KMS-11 (cell line): ENCODE measurements at regions not wholly inside any gene's neighbourhood (a gene's known extent, or its start where the extent isn't known, plus 50 kb on each side); places are given as distances from the start of the nearest gene placed in this dataset.

ENCODE experiments used
- H2AFZ ChIP-seq: fragments of 200-600 bp; sonication (generic); 2 replicates; pipeline ENCODE4 v1.6.1; 2016; ENCODE audit warnings: antibody characterized with exemption, mixed run types, low read depth
- H3K27ac ChIP-seq: fragments of 200-600 bp; sonication (generic); 2 replicates; pipeline ENCODE4 v1.6.1; 2016; ENCODE audit warnings: mild to moderate bottlenecking, mixed run types
- H3K27me3 ChIP-seq: fragments of 200-600 bp; sonication (generic); 2 replicates; pipeline ENCODE4 v1.6.1; 2017; ENCODE audit warnings: mild to moderate bottlenecking, low read depth, mixed run types, moderate library complexity; ENCODE audit not compliant: insufficient read depth
- H3K36me3 ChIP-seq: fragments of 200-600 bp; sonication (generic); 2 replicates; pipeline ENCODE4 v1.6.1; 2017; ENCODE audit warnings: mild to moderate bottlenecking, mixed run types; ENCODE audit not compliant: insufficient read depth
- H3K4me1 ChIP-seq: fragments of 200-600 bp; sonication (generic); 2 replicates; pipeline ENCODE4 v1.6.1; 2016; ENCODE audit warnings: mild to moderate bottlenecking, low read depth, mixed run types; ENCODE audit not compliant: poor library complexity, severe bottlenecking
- H3K4me2 ChIP-seq: fragments of 200-600 bp; sonication (generic); 2 replicates; pipeline ENCODE4 v1.7.0; 2016; ENCODE audit warnings: mild to moderate bottlenecking, mixed run types
- H3K4me3 ChIP-seq: fragments of 200-600 bp; sonication (generic); IDR thresholded peaks from 2 replicates; pipeline ENCODE4 v1.6.1; 2017; ENCODE audit warnings: low read depth, low read length, mixed read lengths; ENCODE audit not compliant: insufficient read depth
- H3K79me2 ChIP-seq: fragments of 200-600 bp; sonication (generic); 2 replicates; pipeline ENCODE4 v1.6.1; 2016; ENCODE audit warnings: low read depth, mixed run types; ENCODE audit not compliant: insufficient read depth
- H3K9ac ChIP-seq: fragments of 200-600 bp; sonication (generic); 2 replicates; pipeline ENCODE4 v1.6.1; 2016; ENCODE audit warnings: mild to moderate bottlenecking, mixed run types
- H4K20me1 ChIP-seq: fragments of 200-600 bp; sonication (generic); 2 replicates; pipeline ENCODE4 v1.6.1; 2016; ENCODE audit warnings: mild to moderate bottlenecking, mixed run types; ENCODE audit not compliant: insufficient read depth
- TF ChIP-seq, protein P1 (sequence below): fragments of 200-600 bp; sonication (generic); conservative IDR thresholded peaks from 2 replicates; pipeline ENCODE4 v1.6.1; 2017; ENCODE audit warnings: low read depth, mild to moderate bottlenecking, antibody characterized with exemption, low read length, moderate library complexity, mixed read lengths

DNA sequence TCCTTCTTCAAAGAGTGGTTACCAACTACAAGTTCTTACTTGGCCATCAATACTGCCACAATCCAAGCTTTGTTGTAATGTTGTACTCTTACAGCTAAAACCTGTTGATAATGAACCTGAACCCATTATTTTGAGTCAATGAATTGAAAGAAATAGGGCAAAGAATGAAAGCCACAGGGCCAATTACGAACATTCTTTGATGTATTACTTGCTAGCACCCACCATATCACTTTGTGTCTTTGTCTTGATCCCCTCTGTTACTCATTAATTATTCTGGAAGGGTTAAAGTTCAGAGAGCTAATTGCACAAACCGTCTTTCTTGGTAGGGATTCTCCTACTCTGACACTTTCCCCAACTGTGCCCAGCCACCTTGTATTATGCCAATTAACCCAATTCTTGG is 53.2 kb upstream of the TFEC start:
- H3K4me1 ChIP-seq, result no peaks in the 10 kb centered on the region
- no peak overlapping the region for H3K4me2 ChIP-seq
- H3K9ac ChIP-seq, result no peak overlapping the region
- no peak overlapping the region for H3K27ac ChIP-seq
- H3K27me3 ChIP-seq, result no peaks in the 10 kb centered on the region
- no peak overlapping the region for H2AFZ ChIP-seq
- no peak overlapping the region for H3K4me3 ChIP-seq
- H3K79me2 ChIP-seq, result no peaks in the 10 kb centered on the region
- H3K36me3 ChIP-seq, result no peaks in the 10 kb centered on the region
- TF ChIP-seq, protein P1, sequence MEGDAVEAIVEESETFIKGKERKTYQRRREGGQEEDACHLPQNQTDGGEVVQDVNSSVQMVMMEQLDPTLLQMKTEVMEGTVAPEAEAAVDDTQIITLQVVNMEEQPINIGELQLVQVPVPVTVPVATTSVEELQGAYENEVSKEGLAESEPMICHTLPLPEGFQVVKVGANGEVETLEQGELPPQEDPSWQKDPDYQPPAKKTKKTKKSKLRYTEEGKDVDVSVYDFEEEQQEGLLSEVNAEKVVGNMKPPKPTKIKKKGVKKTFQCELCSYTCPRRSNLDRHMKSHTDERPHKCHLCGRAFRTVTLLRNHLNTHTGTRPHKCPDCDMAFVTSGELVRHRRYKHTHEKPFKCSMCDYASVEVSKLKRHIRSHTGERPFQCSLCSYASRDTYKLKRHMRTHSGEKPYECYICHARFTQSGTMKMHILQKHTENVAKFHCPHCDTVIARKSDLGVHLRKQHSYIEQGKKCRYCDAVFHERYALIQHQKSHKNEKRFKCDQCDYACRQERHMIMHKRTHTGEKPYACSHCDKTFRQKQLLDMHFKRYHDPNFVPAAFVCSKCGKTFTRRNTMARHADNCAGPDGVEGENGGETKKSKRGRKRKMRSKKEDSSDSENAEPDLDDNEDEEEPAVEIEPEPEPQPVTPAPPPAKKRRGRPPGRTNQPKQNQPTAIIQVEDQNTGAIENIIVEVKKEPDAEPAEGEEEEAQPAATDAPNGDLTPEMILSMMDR, result no peak
- no peaks in the 10 kb centered on the region for H4K20me1 ChIP-seq

DNA sequence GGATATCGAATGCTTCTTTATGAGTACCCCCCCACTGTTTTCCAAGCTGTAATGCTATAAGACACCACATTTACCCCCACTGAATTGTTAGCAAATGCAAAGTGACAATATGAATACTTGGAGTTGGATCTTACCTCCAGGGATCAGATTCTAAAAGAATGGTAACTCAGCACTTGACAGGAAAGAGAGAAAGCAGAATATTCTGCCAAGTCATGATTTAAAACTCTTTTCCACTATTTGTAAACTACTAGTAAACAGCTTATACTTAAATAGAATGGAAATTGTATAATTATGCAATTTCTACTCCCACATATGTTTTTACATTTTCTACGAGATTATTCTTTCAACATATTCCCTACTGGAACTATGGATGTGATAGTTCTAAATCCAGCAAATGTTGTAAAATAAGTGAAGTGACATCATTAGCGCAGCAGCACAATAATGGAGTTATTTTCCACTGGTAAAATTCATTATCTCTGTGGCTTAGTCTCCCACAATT is 56.0 kb upstream of the TFEC start:
- TF ChIP-seq, protein P1, result no peak
- Histone ChIP-seq H2AFZ (no peak overlapping the region), H3K79me2 (no peaks in the 10 kb centered on the region), H3K4me2 (no peak overlapping the region), H3K4me3 (no peak overlapping the region), H3K36me3 (no peaks in the 10 kb centered on the region), H3K27me3 (no peaks in the 10 kb centered on the region), H4K20me1 (no peaks in the 10 kb centered on the region), H3K27ac (no peak overlapping the region), H3K9ac (no peak overlapping the region), H3K4me1 (no peaks in the 10 kb centered on the region)

DNA sequence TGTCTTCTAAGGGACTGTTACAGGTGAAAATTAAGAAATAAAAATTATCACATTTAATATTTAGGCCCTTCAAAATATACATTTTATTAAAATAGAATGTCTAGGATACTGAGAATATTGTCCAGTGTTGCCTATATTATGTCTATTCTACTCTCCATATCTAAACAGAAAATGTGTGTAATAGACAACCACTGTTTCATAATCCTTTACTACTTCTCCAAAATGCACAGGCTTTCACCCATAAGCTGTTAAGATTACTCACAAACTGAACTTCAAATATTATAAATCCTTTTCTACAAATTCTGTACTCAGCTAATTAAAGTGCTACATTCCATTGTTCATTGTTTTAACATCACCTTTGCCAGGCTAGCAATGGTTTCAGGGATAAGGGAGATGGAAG is 56.7 kb upstream of the TFEC start:
- Histone ChIP-seq H3K9ac (no peak overlapping the region), H3K4me3 (no peak overlapping the region), H4K20me1 (no peaks in the 10 kb centered on the region), H3K27ac (no peak overlapping the region), H3K27me3 (no peaks in the 10 kb centered on the region), H3K4me2 (no peak overlapping the region), H3K36me3 (no peaks in the 10 kb centered on the region), H2AFZ (no peak overlapping the region), H3K79me2 (no peaks in the 10 kb centered on the region), H3K4me1 (no peaks in the 10 kb centered on the region)
- TF ChIP-seq, protein P1, result no peak

DNA sequence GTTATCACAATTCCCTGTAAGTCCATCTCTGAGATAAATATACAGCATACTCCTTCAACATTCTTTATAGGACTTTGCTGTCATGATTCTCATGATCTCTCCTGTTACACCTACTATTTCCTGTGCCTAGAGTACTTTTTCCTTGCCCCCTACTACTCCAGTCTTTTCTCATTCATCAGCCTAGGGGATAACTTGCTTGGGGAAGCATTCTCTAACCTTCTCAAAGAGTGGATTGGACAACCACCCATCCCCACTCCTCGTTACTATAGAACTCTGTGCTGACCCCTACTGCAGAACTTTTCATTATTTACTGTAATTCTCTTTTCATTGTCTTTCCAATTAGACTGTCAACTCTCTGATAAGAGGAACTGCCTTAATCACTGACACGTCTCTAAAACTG is 57.4 kb upstream of the TFEC start:
- H3K36me3 ChIP-seq, result no peaks in the 10 kb centered on the region
- TF ChIP-seq, protein P1, result no peak
- H3K27me3 ChIP-seq, result no peaks in the 10 kb centered on the region
- H3K79me2 ChIP-seq, result no peaks in the 10 kb centered on the region
- no peak overlapping the region for H3K27ac ChIP-seq
- no peak overlapping the region for H2AFZ ChIP-seq
- H3K4me2 ChIP-seq, result no peak overlapping the region
- H3K9ac ChIP-seq, result no peak overlapping the region
- no peak overlapping the region for H3K4me3 ChIP-seq
- H3K4me1 ChIP-seq, result no peaks in the 10 kb centered on the region
- H4K20me1 ChIP-seq, result no peaks in the 10 kb centered on the region
